HG02763 (cell line): ENCODE measurements at regions not wholly inside any gene's neighbourhood (a gene's known extent, or its start where the extent isn't known, plus 50 kb on each side); places are given as distances from the start of the nearest gene placed in this dataset.
A peak's percentile ranks its signal among the peaks of the same experiment; 100 is the strongest.

ENCODE experiments used
- ATAC-seq: cut with Tn5 transposase; IDR thresholded peaks from one replicate; pipeline ENCODE4 v1.9.1; 2021; ENCODE audit warnings: mild to moderate bottlenecking, moderate library complexity; ENCODE audit not compliant: unreplicated experiment

DNA sequence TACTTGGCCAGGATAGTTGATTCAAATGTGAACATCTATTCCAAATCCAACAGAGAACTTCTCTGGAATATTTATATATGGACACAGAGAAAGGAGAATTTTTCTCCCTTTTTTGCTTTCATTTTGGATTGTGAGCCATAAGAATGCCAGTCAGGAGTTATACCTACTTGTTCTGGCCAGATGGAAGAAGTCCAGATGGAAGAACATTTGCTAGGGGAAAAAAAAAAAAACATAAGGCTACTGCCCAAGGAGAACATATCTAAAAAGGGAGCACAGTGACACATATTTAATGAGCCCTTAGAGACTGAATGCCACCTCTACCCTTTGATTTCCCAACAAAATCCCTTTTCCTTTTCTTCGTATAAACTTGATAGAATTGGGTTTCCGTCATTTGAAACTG, 61.7 kb upstream of the PPP2R2B start:
- ATAC-seq = no peak

DNA sequence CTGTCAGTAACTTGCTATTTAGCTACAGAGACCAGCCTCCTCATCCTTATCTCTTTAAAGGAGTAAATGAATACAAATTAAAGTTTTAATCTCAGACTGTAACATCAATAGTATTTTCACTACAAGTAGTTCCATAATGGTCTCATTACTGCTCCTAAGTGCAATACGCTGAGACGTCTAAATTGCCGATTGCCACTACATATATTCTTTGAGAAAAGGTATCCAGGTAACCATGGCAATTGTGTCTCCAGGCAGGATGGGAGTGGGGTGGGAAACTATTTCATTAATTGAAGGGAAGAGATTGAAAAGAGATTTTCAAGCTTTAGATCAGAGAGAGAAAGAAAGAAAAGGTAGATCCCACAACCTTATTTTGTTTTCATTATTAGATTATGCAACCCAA, 65.5 kb upstream of the PPP2R2B start:
- no peak for ATAC-seq

DNA sequence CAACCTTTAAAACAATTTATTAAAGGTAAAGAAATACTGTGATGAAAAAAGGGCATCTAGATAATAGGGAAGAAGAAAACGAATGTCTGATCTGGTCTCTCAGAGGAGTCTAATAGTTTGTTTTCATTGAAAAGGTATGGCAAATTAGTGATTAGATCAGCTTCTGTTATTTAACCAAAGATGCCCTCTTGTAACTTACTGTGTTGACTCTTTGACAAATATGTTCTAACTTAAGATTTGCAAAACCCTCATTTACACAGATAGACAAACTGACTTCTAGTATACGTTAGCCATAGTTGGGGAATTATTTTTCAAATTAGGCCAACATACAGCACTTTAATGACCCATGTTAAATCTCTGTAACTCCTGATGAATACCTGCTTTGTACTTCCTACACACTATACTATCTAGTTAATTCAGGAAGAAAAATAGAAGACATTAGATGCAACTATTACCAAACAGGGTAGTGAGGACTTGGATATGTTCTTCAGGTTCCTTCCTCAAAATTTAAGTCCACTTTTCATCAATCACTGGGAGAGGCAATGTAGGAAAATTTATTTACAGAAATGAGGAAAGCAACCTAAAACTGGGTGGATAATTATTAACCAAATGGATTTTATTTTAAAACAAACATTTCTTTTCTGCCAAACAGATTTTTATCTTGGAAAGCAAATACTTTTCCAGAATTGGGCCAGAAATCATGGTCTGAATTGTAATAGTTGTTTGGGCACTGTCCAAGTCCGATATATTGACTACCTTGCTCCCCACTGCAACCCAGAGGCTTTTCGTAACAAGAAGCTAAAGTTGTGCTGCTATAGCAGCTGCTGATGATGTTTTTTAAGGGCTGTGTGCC, 66.4 kb upstream of the PPP2R2B start:
- ATAC-seq = no peak

DNA sequence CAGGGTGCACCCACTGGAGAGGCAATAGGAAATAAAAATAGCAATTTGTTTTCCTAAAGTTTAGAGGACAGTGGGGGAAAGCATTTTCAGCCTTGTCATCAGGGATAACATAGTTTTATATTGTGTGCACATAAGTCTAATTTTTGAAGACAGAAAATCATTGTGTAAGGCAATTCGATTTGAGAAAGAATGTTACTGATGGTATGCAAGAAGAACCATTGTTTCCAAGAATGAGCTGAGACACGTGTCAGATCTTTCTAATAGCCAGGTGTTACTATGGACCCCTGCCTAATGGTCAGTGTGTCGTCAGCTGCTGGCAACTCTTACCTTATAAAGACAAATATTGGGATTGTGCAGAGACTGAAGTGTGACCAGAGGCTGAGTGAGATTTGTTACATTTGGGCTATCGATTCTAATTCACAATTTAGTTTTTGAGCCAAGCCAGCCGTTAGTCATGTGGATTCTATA, 67.1 kb upstream of the PPP2R2B start:
- no peak for ATAC-seq

DNA sequence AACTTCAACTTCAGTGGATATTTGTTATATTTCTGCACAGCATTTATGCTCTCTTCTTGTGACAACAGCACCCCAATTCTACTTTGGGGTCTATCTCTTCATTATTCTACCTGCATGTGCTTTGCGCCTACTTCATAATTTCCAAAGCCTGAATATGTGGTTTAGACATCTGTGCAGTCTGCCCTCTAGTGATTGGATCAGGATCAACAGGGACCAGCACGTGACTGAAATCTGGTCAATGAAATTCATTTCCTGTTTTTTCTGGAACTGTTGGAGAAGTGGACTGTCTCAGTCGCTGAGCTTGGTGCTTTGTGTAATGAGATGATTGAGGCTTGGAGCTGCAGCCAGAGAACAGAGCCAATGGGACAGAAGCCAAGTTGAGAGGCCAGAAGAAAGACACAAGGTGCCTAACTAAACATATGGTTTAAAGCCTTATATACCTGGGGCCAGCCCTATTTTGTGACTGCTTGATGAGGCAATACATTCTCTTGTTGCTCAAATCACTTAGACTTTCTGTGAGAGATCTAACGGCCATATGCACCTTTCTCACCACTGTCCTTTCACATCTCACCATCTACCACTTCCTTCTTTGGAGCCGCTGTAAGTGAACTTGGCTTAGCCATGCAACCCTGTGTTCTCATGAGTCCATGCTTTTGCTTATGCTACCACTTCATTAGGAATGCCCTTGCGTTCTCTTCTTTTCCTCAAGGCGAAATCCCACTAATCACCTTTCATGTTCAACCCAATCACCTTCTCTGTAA, 68.8 kb upstream of the PPP2R2B start:
- no peak for ATAC-seq

DNA sequence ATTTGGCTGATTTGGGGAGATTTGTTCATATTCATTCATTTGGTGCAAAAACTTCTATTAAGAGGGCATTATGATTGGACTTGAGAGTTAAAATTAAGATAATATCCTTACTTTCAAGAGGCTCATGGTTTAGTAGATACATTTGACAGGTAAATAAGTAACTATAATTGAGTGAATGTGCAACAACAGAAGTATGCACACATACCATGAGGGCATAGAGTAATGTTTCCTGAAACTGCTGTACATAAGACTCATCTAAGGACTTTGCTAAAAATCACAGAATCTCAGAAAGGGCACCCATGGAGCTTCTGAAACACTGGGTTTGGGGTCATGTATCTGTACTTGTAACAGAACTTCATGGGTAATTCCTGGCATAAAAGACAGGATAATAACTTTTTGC, 70.1 kb upstream of the PPP2R2B start:
- ATAC-seq = no peak

DNA sequence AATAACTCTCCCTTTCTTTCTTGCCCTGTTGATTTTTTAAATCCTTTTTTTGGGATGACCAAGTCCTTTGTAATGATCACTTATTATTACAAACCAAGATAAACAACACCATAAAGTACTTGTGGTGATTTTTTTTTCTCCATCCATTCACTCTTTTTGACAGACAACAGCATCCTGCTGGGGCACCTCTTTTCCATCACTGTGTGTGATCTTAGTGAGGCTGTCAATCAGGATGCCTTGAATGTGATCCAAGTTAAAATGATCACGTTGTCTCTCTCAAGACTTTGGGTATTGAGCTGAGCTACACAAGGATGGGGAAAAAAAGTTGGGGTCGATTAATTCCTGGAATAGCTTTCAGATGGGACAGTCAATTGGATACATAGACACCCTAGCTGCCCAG, 73.6 kb upstream of the PPP2R2B start:
- ATAC-seq = no peak

DNA sequence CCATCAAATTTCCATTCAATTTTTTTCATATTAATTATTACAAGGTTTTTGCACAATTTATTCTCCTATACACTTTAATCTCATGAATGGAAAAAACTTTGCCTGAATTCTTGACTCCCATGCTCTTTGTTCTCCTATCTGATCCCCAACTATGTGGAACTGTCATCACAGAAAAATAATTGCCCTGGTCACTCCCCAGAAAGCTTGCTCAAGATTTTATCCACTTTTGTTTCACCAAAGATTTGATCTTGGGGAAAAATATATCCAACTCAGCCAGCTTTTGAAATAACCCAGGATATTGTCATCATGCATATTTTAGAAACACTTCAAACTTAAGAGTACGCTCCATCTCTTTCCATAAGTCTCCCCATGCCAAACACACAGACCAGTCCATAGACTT, 77.7 kb upstream of the PPP2R2B start:
- no peak for ATAC-seq

DNA sequence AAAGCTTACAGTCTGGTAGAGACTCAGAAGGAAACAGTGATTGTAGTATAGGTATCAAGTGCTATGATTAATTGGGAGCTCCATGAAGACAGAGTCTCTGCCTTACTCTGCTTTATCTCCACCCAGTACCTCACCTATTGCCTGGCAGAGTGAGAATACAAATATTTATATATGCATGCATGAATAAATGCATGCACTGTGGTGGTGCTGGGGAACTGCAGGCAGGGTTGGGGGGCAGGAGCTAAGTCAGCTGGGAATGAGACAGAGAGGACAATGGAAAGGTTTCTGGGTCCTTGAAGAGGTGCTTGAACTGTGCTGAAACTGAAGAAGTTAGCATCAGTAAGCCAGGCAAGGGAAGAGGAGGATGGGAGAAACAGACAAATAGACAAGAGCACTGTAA, 80.8 kb upstream of the PPP2R2B start:
- ATAC-seq = no peak

DNA sequence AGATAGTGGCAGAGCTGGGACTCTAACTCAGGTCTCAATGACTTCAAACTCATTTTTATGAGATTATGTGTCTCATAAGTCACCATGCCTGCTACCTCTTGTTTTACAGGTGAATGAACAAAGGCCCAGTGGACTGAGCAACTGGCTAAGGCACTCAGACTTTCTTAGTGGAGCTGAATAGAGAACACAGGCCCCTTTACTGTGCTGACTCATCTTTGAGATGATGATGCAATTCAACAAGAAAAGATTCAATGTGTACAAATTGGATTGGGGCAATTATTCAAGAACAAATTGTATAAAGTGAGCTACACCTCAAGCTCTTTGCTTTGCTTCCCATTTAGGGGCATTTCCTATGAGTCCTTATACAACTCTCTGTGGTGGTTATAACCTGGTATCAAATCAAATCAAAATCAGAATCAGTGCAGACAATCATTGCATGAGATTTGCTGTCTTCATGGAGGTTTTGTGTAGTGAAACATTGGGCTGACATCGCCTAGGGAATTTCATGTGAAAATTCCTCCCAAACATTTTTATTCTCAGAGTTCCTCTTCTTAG, 84.3 kb upstream of the PPP2R2B start:
- ATAC-seq = no peak

DNA sequence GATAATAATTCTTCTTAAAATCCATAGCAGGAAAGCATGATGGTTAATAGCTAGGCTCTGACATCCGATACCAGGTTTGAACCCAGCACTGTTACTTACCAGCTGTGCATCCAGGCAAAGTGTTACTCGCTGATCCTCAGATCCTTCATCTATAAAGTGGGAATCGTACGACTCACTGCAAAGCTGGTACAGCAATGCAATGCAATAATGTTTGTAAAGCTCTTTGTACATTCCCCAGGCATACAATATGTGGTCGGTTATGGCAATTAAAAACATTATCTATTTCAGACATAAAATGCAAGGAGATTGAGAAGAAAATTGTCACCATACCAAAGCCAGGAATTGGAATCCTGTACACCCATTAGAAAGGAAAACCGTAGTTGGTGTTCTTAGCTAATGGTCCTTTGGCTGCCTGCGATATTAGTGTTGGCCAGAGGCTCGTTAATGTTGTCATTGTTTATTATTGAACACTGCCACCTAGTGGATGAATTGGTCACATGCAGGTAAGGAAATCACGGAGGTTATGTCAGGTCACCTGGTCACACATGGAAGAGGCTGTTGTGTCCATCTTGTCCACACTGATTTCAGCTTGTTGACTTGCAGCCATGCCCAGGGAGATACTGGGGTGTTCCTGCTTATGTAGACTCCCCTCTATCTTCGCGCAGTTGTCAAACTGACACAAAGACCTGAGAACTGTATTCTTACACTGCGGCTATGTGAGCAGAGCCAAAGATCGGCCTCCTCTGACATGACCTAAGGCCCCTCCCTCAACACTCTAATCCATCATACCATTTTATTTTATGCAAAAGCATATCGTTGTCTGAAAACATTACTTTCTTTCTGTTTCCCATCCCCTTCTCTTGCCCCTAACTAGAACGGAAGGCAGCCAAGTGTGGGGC, 87.5 kb upstream of the PPP2R2B start:
- peak; percentile 93 for ATAC-seq

DNA sequence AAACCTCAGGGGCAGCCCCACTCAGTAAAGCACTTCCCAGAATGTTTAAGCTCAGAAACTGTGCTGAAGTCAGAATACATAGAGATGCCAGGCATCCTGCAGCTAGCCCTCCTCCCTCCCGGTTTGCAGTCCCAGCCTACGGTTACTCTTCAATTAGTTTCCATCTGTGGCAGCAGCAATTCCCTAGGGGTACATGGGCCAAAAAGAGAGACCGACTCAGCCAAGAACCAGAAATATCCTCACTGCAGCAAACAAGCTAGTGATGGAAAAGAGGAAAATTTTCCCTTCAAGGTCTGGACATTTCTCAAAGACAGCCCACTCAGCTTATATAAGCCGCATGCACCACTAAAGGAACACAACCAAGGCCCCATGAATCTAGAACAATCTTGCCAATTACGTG, 89.1 kb upstream of the PPP2R2B start:
- no peak for ATAC-seq

DNA sequence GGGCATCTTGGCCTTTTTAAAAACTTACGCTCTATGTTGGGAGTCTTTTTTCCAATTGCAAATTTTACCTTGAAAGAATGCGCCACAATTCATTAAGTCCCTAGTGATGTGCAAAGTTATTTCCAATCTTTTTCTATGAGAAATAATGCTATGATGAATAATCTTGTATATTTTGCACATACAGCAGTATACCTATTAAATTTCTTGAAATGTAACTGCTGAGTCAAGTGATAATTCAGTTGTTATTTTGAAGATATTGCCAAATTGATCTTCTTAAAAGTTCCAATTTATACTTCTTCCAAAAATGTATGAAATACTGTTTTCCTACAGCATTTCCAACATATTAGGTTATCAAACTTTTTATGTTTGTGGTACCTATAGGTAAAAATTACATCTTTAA, 92.8 kb upstream of the PPP2R2B start:
- ATAC-seq = no peak

DNA sequence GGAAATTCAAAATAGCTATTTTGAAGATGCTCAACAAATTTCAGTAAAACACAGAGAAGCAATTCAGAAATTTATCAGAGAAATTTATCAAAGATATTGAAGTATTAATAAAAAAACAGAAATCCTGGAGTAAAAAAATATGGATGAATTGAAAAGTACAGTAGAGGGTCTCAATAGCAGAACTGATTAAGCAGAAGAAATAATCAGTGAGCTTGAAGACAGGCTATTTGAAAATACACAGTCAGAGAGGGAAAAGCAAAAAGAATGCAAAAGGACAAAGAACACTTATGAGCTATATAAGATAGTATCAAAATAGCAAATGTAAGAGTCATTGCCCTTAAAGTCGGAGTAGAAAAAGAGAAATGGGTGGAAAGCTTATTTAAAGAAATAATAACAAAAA, 107.9 kb upstream of the PPP2R2B start:
- no peak for ATAC-seq

DNA sequence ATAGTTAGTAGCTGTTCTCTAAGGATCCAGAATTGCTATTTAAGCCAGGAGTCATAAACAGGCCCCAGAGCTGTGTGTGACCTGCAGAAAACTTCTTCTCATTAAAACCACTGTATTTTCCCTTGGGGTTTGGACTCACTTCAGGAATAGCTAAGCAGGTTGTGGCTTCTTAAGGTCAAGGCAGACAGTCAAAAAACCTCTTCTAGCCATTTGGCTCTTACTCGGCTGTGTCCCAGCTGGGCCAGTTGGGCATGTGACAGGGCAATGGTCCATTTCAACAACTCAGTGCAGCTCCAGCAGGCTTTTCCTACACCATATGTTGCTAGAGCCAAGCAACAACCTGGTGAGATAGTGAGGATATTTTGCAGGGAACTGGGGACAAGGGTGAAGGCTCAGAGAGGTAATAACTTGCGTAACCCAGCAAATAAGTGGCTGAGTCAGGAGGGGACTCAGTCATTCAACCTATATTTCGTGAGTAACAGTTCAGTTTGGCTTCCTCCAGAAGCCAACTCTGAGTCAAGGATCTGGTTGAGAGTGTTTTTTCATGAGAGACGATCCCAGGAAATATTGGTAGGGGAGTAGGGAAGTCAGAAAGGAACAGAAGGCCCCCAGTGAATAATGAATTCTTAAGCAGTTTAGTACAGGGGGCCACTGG, 115.4 kb upstream of the PPP2R2B start:
- ATAC-seq = no peak

DNA sequence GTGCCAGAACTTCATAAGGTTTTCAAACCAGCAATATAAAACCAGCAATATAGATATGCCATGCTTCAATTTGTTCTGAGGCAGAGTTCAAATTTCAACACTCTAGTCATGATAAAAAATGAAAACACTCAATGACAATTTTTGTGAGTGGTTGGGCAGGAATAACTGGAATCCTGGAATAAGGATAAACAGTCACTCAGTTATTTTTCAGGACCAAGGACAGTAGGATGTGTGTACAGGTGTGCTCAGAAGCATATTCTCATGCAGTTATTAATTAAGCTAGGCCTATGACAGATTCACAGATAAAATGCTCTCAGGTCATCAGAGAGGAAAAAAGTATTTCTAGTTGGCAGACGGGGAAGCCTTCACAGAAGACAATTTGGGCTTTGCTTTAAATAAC, 117.3 kb upstream of the PPP2R2B start:
- no peak for ATAC-seq

DNA sequence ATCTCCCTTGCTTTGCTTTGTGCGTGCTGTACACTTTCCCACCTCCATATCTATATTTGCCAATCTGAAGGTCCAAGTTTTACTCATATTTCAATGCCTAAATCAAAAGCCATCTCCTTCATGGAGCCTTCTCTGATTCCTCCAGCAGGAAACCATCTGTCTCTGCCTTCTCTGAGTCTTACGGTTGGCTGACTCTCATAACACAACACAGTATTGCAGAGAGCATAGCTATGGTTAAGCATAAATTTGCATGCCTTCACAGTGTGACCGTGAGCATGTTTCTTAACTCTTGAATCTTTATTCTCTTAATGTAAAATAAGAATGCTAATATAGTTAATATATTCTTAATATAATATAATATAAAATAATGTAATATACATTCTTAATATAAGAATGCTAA, 136.8 kb upstream of the PPP2R2B start:
- no peak for ATAC-seq

DNA sequence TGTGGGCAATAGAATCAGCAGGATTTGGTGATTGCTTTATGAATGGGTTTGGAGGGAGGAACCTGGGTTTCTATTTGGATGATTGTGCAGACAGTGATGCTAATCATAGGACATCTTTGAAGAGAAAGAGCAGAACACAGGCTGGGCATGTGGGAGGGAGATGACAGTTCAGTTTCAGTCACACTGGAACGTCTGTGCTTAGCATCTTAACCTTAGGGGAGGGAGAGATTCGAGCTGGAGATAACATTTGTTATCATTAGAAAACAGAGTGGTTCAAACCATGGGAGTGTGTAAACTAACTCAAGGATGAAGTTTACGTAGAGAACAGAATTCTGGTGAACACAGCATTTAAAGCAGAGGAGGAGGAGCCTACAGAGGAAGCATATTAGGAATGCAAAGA, 138.6 kb upstream of the PPP2R2B start:
- ATAC-seq = no peak

DNA sequence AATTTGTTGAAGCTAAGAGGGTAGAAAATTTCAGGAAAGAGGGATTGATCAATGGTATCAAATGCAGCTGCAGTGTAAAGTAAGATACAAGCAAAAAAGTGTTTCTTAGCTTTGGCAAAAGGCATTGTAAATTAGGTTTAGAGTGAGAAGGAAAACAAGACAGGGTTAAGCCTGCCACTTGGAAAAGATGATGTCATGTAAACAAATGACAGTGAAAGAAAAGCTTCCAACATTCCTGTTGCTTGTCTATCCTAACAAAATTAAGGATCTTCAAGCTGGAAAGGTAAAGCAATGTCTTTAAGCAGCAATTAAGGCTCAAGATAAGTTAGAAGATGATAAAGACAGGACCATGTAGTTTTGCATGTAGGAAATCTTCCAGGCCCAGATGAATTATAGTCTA, 139.1 kb upstream of the PPP2R2B start:
- ATAC-seq = no peak

DNA sequence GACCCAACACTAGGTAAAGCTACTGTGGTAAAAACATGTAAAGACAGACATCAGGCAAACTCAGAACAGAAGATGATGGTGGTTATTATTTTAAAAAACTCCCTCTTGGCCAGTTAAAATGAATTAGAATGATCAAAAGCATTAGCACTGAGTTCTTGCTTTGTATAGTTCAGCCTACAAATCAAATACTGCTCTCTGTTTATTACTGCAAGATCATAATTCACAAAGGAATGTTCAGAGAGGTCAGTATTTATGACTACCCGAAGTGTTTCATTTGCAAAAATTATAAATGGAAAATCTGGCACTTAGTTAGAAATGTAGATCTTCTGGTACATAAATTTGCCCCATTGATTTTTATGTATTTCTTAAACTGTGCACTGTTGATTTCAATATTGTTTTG, 140.3 kb upstream of the PPP2R2B start:
- no peak for ATAC-seq
